AG09309 (cell line): ENCODE measurements at regions not wholly inside any gene's neighbourhood (a gene's known extent, or its start where the extent isn't known, plus 50 kb on each side); places are given as distances from the start of the nearest gene placed in this dataset.
A peak's percentile ranks its signal among the peaks of the same experiment; 100 is the strongest.

ENCODE experiments used
- DNase-seq: peaks from one replicate; pipeline ENCODE4 v3.0.0-alpha.2; 2010; ENCODE audit warnings: low read depth
- H3K4me3 ChIP-seq: 2 replicates; pipeline ENCODE4 v1.5.1; 2011; ENCODE audit warnings: mild to moderate bottlenecking, low read depth, low read length, moderate library complexity; ENCODE audit not compliant: control insufficient read depth
- TF ChIP-seq, protein P1 (sequence below): IDR thresholded peaks from 2 replicates; pipeline ENCODE4 v1.5.1; 2011; ENCODE audit warnings: mild to moderate bottlenecking, low read depth, low read length, inconsistent platforms; ENCODE audit not compliant: insufficient read depth, control insufficient read depth; ENCODE audit errors: missing control alignments

DNA sequence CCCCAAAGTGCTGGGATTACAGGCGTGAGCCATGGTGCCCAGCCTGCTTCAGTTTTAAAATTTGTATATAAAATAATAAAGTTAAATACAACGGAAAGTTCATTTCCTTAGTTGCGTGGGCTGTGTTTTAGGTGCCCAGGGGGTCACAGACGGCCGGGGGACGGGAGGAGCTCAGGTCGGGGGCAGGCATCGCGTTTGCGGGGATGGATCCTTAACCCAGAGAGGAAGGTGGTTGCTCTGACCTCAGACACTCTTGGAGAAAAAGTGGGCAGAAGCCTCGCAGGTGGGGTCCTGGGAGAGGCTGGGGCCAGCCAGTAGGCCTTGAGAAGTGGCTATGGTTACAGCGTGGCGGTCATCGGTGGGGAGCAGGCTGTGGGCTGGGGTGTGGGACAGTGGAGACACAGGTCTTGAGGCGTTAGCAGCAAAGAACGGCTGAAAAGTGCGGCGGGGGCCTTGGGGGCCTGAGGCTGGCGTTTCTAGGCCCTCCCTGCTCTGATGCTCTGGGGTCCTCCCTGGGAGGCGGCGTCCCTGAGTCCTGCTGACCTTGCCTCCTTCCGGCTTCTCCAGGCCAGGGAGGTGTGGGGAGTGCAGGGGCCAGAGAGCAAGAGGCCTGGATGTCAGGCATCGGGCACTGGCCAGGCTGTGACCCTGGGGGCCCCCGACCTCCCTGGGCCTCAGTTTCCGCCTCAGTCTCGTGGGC is 54.4 kb downstream of the UNCX start:
- DNase-seq, result no peak
- no peak overlapping the region for H3K4me3 ChIP-seq
- TF ChIP-seq, protein P1, sequence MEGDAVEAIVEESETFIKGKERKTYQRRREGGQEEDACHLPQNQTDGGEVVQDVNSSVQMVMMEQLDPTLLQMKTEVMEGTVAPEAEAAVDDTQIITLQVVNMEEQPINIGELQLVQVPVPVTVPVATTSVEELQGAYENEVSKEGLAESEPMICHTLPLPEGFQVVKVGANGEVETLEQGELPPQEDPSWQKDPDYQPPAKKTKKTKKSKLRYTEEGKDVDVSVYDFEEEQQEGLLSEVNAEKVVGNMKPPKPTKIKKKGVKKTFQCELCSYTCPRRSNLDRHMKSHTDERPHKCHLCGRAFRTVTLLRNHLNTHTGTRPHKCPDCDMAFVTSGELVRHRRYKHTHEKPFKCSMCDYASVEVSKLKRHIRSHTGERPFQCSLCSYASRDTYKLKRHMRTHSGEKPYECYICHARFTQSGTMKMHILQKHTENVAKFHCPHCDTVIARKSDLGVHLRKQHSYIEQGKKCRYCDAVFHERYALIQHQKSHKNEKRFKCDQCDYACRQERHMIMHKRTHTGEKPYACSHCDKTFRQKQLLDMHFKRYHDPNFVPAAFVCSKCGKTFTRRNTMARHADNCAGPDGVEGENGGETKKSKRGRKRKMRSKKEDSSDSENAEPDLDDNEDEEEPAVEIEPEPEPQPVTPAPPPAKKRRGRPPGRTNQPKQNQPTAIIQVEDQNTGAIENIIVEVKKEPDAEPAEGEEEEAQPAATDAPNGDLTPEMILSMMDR, result no peak

DNA sequence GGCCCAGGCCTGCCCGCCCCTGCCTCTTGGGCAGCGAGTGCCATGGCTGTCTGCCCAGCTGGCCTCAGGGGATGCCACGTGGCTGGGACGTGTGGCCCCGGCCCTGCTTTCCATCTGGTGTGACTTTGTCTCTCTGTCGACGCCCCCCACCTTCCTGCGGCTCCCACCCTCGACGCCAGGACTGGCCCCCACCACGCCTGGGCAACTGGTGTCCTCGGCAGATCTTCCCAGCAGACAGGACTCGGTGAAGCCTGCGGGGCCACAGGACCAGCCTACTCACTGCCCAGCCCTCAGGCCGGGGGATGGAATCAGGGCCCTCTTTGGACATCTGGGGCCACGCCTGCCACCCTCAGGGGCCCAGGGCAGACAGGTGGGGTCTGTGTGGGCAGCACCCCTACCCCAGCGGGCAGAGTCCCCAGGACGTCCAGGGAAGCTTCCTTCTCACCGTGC is 55.1 kb downstream of the UNCX start:
- H3K4me3 ChIP-seq, result no peak overlapping the region
- TF ChIP-seq, protein P1, result no peak
- no peak for DNase-seq

DNA sequence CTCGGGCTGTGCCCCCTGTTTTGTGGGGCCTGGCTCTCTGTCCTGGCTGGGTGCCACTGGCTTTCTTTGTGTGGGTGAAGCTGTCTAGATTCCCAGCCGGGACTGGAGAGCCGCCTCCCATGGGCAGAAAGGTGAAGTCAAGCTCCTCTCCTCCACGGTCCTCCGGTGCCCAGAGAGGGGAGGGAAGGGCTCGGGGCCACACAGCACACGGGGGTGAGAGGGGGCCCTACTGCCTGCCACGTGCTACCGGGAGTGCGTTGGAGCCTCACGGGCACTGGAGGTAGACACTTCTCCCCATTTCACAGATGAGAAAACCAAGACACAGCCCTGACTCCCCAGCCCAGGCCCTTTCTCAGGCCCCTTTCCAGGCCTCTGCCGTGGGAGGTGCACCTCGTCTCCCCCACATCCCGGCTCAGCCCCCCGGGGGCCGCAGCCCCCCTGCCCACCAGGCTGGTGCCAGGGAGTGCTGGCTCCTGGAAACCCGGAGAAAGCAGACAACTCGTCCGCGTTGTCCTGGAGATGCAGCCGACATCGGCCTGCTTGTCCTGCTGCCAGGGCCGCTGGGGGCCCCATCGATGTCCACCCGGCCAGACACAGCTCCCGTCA is 55.8 kb downstream of the UNCX start:
- no peak for DNase-seq
- TF ChIP-seq, protein P1, result no peak
- H3K4me3 ChIP-seq, result no peak overlapping the region

DNA sequence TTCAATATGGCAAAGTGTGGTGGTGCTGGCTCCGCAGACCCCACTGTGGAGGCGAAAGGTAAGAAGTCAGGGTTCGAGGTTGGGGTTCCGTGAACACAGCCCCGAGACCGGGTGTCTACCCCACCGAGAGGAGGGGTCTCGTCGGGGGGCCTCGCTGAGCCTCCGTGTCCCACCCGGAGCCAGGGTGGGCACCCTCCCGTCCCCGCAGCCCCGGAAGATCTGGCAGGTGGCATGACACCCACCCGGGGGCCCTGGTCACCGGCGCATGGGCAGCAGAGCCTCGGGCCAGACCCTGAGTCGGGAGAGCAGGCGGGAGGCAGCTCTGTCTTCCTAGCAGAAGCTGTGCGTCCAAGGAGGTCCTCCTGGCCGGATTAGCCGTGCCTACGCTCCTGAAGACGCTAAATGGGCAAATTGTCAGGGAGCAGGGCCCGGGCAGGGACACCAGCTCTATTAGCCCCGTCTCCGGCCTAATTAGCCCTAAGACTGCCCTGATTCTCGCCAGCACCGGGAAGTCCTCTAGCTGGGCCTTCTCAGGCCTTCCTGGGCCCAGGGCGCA is 56.4 kb downstream of the UNCX start:
- TF ChIP-seq, protein P1, result no peak
- no peak for DNase-seq
- H3K4me3 ChIP-seq, result no peak overlapping the region

DNA sequence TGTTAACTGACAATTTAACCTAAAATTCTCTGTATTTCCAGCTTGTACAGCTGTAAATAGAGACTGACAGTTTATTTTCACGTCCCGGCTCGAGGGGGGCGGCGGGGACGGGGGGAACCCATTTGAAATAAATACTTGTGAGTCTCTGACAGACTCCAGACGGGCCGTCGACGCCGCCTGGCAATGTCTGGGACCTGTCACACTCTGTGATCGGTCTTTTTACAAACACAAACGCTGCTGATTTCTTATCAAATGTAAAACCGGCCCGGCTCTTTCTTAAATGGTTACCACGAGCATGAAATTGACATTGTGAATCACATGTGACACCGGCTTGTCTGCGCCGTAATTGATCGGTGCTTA is 57.0 kb downstream of the UNCX start:
- TF ChIP-seq, protein P1, result no peak
- DNase-seq, result no peak
- no peak overlapping the region for H3K4me3 ChIP-seq

DNA sequence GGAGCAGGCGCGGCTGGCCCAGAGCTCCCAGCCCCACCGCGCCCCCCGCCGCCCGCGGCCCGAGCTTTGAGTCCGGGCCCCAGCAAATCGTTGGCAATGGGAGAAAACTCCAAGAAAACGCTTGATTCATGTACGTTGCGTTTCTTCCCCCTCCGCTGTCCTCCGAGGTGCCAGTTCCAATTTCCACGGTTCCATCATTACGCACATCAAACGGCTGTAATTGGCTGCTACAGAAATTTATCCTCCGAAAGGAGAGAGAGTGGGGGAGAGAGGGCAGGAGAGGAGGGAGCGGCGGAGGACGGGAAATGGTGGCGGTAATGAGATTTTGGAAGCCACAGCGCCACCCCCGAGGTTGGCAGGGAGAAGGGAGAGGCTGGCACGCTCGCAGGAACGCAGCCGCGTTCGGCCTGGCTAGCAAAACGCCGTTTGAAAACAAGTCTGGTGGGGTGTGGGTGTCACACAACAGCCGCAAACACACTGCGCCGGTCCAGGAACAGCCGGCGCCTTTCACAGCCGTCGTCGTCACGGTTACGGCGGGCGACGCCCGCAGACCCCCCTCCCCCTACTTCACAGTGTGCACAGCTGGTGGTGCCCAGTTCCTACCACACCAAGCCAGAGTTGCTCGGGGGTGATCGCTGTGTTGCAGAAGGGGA is 57.5 kb downstream of the UNCX start:
- peak; percentile 2 for DNase-seq
- peak overlapping the region; percentile 45 for H3K4me3 ChIP-seq
- TF ChIP-seq, protein P1, result no peak
